DOHH2 (cell line): ENCODE measurements at regions not wholly inside any gene's neighbourhood (a gene's known extent, or its start where the extent isn't known, plus 50 kb on each side); places are given as distances from the start of the nearest gene placed in this dataset.

Experiments used
- H3F3A ChIP-seq: fragments of 200-600 bp; sonication (generic), shearing (Covaris generic); 2 replicates; pipeline ENCODE4 v1.6.0; 2016; ENCODE audit warnings: antibody characterized with exemption, mild to moderate bottlenecking; ENCODE audit not compliant: control insufficient read depth, insufficient read depth
- H3K27ac ChIP-seq: fragments of 200-600 bp; sonication (generic); 2 replicates; pipeline ENCODE4 v1.5.1; 2014; ENCODE audit warnings: low read depth, mild to moderate bottlenecking, low read length, moderate library complexity
- H3K27me3 ChIP-seq: fragments of 200-600 bp; sonication (generic); 2 replicates; pipeline ENCODE4 v1.6.1; 2014; ENCODE audit warnings: mild to moderate bottlenecking, low read length, mixed read lengths; ENCODE audit not compliant: control insufficient read depth
- H3K36me3 ChIP-seq: fragments of 200-600 bp; sonication (generic); 2 replicates; pipeline ENCODE4 v1.6.1; 2014; ENCODE audit warnings: mild to moderate bottlenecking, low read length, moderate library complexity, mixed read lengths; ENCODE audit not compliant: control insufficient read depth
- H3K4me1 ChIP-seq: fragments of 200-600 bp; sonication (generic); 2 replicates; pipeline ENCODE4 v1.6.1; 2014; ENCODE audit warnings: mild to moderate bottlenecking, low read length, mixed read lengths; ENCODE audit not compliant: control insufficient read depth
- H3K4me2 ChIP-seq: fragments of 200-600 bp; sonication (generic); 2 replicates; pipeline ENCODE4 v1.6.0; 2014; ENCODE audit warnings: mild to moderate bottlenecking, low read length, moderate library complexity
- H3K4me3 ChIP-seq: fragments of 200-600 bp; sonication (generic); 2 replicates; pipeline ENCODE4 v1.5.1; 2014; ENCODE audit warnings: mild to moderate bottlenecking, low read length, mixed read lengths
- H3K79me2 ChIP-seq: fragments of 200-600 bp; sonication (generic); 2 replicates; pipeline ENCODE4 v1.6.1; 2014; ENCODE audit warnings: mild to moderate bottlenecking, low read length, mixed read lengths; ENCODE audit not compliant: control insufficient read depth
- H3K9me2 ChIP-seq: fragments of 200-600 bp; sonication (generic); replicated peaks from 2 replicates; pipeline ENCODE4 v1.6.1; 2014; ENCODE audit warnings: mild to moderate bottlenecking, low read length, mixed read lengths; ENCODE audit not compliant: control insufficient read depth
- H3K9me3 ChIP-seq: fragments of 200-600 bp; sonication (generic); 2 replicates; pipeline ENCODE4 v1.6.1; 2014; ENCODE audit warnings: antibody characterized with exemption, low read length, mixed read lengths; ENCODE audit not compliant: control insufficient read depth, insufficient read depth
- H4K20me1 ChIP-seq: fragments of 200-600 bp; sonication (generic); 2 replicates; pipeline ENCODE4 v1.6.0; 2014; ENCODE audit warnings: low read depth, mild to moderate bottlenecking, antibody characterized with exemption, low read length, moderate library complexity; ENCODE audit not compliant: control insufficient read depth, insufficient read depth
- EZH2phosphoT487 ChIP-seq: fragments of 200-600 bp; sonication (generic); IDR thresholded peaks from 2 replicates; pipeline ENCODE4 v1.6.1; 2017; ENCODE audit warnings: borderline replicate concordance, mild to moderate bottlenecking, antibody characterized with exemption, low read length, moderate library complexity, mixed read lengths
- TF ChIP-seq, protein P1 (sequence below): fragments of 200-600 bp; sonication (generic); IDR thresholded peaks from one replicate; pipeline ENCODE4 v1.5.1; 2014; ENCODE audit warnings: antibody characterized with exemption, mild to moderate bottlenecking, low read depth, low read length; ENCODE audit not compliant: poor library complexity, severe bottlenecking

- H4K20me1 ChIP-seq, result no peaks in the 10 kb centered on the region
- H3K27me3 ChIP-seq, result no peaks in the 10 kb centered on the region
- no peaks in the 10 kb centered on the region for H3K9me2 ChIP-seq
- no peaks in the 10 kb centered on the region for H3K79me2 ChIP-seq
- no peaks in the 10 kb centered on the region for H3F3A ChIP-seq
- H3K9me3 ChIP-seq, result no peaks in the 10 kb centered on the region
- no peaks in the 10 kb centered on the region for H3K36me3 ChIP-seq
- H3K27ac ChIP-seq, result no peak overlapping the region
- H3K4me2 ChIP-seq, result no peak overlapping the region
- TF ChIP-seq EZH2phosphoT487, result no peak
- TF ChIP-seq, protein P1, sequence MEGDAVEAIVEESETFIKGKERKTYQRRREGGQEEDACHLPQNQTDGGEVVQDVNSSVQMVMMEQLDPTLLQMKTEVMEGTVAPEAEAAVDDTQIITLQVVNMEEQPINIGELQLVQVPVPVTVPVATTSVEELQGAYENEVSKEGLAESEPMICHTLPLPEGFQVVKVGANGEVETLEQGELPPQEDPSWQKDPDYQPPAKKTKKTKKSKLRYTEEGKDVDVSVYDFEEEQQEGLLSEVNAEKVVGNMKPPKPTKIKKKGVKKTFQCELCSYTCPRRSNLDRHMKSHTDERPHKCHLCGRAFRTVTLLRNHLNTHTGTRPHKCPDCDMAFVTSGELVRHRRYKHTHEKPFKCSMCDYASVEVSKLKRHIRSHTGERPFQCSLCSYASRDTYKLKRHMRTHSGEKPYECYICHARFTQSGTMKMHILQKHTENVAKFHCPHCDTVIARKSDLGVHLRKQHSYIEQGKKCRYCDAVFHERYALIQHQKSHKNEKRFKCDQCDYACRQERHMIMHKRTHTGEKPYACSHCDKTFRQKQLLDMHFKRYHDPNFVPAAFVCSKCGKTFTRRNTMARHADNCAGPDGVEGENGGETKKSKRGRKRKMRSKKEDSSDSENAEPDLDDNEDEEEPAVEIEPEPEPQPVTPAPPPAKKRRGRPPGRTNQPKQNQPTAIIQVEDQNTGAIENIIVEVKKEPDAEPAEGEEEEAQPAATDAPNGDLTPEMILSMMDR, result no peak
- H3K4me3 ChIP-seq, result no peak overlapping the region
- no peaks in the 10 kb centered on the region for H3K4me1 ChIP-seq
Measured at GRCh38 chr12:115750340-115750739, 527.2 kb downstream of the MED13L start.

DNA sequence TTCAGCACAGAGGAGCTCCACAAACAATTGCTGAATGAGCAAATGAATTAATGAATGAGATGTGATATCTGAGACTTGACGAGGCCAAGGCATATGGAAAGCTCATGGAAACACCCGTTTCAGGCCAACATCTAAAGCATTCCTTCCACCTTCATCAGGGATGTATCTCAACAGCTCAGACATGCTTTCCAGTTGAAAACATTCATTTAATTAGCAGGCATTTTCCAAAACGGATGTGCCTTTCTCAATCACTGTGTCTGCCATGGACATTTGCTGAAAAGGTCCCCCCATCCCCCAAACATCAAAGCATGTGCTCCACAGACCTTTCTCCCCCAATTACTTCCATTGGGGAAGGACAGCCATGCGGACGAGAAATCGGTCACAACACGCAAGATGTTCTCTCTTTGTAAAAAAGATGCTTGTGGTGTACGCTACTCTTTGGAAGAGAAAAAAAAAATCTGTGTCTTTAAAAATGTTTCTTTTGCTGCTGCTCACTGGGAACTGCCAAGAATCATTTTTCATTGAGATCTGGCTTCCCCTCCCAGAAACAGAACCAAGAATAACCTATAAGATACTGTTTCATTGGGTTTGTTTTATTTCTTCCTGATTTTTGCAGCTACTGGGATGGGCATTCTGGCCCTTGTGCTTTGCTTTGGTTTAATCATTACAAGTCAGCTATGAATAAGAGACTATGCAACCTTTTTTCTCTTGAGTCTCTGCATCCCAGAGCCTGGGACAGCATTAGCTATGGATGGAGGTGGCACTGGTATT, 528.2 kb downstream of the MED13L start:
- H3K9me3 ChIP-seq, result no peaks in the 10 kb centered on the region
- no peaks in the 10 kb centered on the region for H3K36me3 ChIP-seq
- TF ChIP-seq, protein P1, result no peak
- no peak for TF ChIP-seq EZH2phosphoT487
- no peaks in the 10 kb centered on the region for H3K79me2 ChIP-seq
- H4K20me1 ChIP-seq, result no peaks in the 10 kb centered on the region
- no peaks in the 10 kb centered on the region for H3K9me2 ChIP-seq
- H3K4me2 ChIP-seq, result no peak overlapping the region
- H3K27me3 ChIP-seq, result no peaks in the 10 kb centered on the region
- H3K4me1 ChIP-seq, result no peaks in the 10 kb centered on the region
- H3K4me3 ChIP-seq, result no peak overlapping the region
- H3F3A ChIP-seq, result no peaks in the 10 kb centered on the region
- no peak overlapping the region for H3K27ac ChIP-seq

- H3K4me2 ChIP-seq, result no peak overlapping the region
- H3F3A ChIP-seq, result no peaks in the 10 kb centered on the region
- no peaks in the 10 kb centered on the region for H3K9me2 ChIP-seq
- no peak for TF ChIP-seq EZH2phosphoT487
- TF ChIP-seq, protein P1, result no peak
- H3K79me2 ChIP-seq, result no peaks in the 10 kb centered on the region
- H3K4me3 ChIP-seq, result no peak overlapping the region
- H3K4me1 ChIP-seq, result no peaks in the 10 kb centered on the region
- no peaks in the 10 kb centered on the region for H3K9me3 ChIP-seq
- no peaks in the 10 kb centered on the region for H3K36me3 ChIP-seq
- H3K27ac ChIP-seq, result no peak overlapping the region
- H3K27me3 ChIP-seq, result no peaks in the 10 kb centered on the region
- no peaks in the 10 kb centered on the region for H4K20me1 ChIP-seq
Measured at GRCh38 chr12:115740586-115741155, 536.8 kb downstream of the MED13L start.
